Thyroid gland (tissue), 4 donors: ENCODE measurements at regions not wholly inside any gene's neighbourhood (a gene's known extent, or its start where the extent isn't known, plus 50 kb on each side); places are given as distances from the start of the nearest gene placed in this dataset.

Experiments used
- DNase-seq, 2 donors: peaks; one replicate each; pipeline ENCODE4 v3.0.0-alpha.2; 2019
- H3K27ac ChIP-seq, 3 donors: fragments of 200-600 bp; sonication (generic); 1 replicate in 2 of 3; 2 replicates in 1 of 3; pipeline ENCODE4 v1.5.1; 2016 to 2019; ENCODE audit warnings: mild to moderate bottlenecking in 1 of 3, moderate library complexity in 1 of 3
- H3K27me3 ChIP-seq: fragments of 200-600 bp; sonication (generic); one replicate; pipeline ENCODE4 v1.5.1; 2019
- H3K36me3 ChIP-seq, 2 donors: fragments of 200-600 bp; sonication (generic); one replicate each; pipeline ENCODE4 v1.5.1; 2016 to 2019
- H3K4me1 ChIP-seq, 2 donors: fragments of 200-600 bp; sonication (generic); one replicate each; pipeline ENCODE4 v1.5.1; 2017 to 2019
- H3K4me3 ChIP-seq, 3 donors: fragments of 200-600 bp; sonication (generic); replicated peaks in 1 of 3; 1 replicate in 2 of 3; 2 replicates in 1 of 3; pipeline ENCODE4 v1.5.1; 2016; ENCODE audit warnings: mild to moderate bottlenecking in 1 of 3
- H3K9me3 ChIP-seq: fragments of 200-600 bp; sonication (generic); one replicate; pipeline ENCODE4 v1.5.1; 2017
- POLR2A ChIP-seq, 2 donors: fragments of 450-650 bp; IDR thresholded peaks; one replicate each; pipeline ENCODE4 v1.6.1; 2017; ENCODE audit warnings: antibody characterized with exemption in 2 of 2, mild to moderate bottlenecking in 2 of 2, moderate library complexity in 1 of 2
- WGBS, 2 donors: methylation state at CpG; one replicate each; pipeline ENCODE4 v1.1.5; 2017; 5-methylcytosine and 5-hydroxymethylcytosine counted together
- intact Hi-C: fragments of 100-400 bp; cut with DNase I; formaldehyde crosslinking; loops from one replicate; pipeline ENCODE4 v1.15.1; 2023
- TF ChIP-seq, protein P1 (sequence below), 6 experiments: fragments of 200-600 bp in 3 of 6; fragments of 450-650 bp in 3 of 6; sonication (generic) in 3 of 6; IDR thresholded peaks; one replicate each; pipeline ENCODE4 v1.5.1; 2016 to 2019; ENCODE audit warnings: antibody characterized with exemption in 6 of 6, mild to moderate bottlenecking in 2 of 6, inconsistent platforms in 1 of 6, moderate library complexity in 1 of 6

DNA sequence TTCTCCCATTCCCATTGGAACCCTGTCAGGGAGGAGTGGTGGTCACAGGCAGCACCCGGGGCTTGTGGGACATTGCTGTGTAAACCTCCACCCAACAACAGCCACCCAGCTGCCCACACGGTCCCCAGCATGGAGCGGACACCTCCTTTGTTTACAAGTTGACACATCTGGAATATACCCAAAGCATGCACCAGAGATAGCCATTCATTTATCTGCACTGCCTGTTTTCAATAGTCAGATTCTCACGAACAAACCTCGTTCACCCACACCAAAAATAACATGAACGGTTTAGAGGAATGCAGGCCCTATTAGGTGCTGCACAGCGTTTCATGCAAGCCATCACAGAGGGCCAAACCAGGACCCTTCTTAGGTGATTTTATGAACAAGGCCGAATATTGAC lies 244.8 kb downstream of the FOXL1 start:
- no peak for DNase-seq
- Histone ChIP-seq H3K9me3 (no peaks in the 10 kb centered on the region), H3K4me1 (no peaks in the 10 kb centered on the region), H3K27ac (no peak overlapping the region), H3K4me3 (no peak overlapping the region), H3K36me3 (no peaks in the 10 kb centered on the region), H3K27me3 (no peaks in the 10 kb centered on the region)
- WGBS, 2 donors, result 50 to 61% methylated on average over 8 of the region's 8 CpGs
- no peak for TF ChIP-seq POLR2A (IDR thresholded peaks at IDR 0.05)
- TF ChIP-seq, protein P1, sequence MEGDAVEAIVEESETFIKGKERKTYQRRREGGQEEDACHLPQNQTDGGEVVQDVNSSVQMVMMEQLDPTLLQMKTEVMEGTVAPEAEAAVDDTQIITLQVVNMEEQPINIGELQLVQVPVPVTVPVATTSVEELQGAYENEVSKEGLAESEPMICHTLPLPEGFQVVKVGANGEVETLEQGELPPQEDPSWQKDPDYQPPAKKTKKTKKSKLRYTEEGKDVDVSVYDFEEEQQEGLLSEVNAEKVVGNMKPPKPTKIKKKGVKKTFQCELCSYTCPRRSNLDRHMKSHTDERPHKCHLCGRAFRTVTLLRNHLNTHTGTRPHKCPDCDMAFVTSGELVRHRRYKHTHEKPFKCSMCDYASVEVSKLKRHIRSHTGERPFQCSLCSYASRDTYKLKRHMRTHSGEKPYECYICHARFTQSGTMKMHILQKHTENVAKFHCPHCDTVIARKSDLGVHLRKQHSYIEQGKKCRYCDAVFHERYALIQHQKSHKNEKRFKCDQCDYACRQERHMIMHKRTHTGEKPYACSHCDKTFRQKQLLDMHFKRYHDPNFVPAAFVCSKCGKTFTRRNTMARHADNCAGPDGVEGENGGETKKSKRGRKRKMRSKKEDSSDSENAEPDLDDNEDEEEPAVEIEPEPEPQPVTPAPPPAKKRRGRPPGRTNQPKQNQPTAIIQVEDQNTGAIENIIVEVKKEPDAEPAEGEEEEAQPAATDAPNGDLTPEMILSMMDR (IDR thresholded peaks at IDR 0.05), result no peak
- intact Hi-C loops, result no loop called here

DNA sequence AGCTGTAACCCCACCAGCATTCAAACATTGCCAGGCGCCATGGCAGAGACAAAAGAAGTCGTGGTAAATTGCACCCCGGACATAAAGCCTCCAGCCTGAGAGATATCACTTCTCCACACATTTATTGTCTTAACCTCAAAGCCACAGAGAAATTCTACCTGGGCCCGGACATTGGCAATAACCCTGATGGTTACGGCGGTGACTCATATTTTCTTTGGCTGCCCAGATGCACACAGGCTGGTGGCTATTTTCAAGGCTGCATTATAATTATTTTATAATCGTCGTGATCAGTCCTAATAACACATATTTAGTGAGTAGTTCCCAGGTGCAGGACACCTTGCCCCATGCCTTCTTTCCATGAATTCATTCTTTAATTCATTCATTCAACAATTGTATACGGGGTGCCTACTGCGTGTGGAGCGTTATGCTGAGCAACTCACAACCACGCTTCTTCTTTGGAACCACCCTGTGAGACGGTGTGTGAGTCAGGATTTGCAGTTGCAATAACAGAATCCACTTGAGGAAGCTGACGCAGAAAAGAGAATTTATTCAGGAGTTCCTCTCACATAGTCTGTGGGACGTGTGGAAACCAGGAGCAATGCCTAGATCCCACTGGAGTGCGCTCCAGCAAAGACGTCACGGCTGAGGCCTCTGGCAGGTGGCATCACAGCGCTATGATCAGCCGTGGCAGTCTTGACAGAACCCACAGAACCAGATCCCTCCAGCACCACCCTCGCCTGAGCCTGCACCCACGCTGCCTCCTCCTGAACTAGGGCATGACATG lies 245.7 kb downstream of the FOXL1 start:
- DNase-seq, result no peak
- Histone ChIP-seq H3K27me3 (no peaks in the 10 kb centered on the region), H3K36me3 (no peaks in the 10 kb centered on the region), H3K4me1 (no peaks in the 10 kb centered on the region), H3K9me3 (no peaks in the 10 kb centered on the region), H3K27ac (no peak overlapping the region), H3K4me3 (no peak overlapping the region)
- WGBS, 2 donors, result 73% methylated on average over 22 of the region's 22 CpGs
- intact Hi-C loops, result no loop called here
- no peak for TF ChIP-seq POLR2A (IDR thresholded peaks at IDR 0.05)
- TF ChIP-seq, protein P1 (IDR thresholded peaks at IDR 0.05), result no peak

DNA sequence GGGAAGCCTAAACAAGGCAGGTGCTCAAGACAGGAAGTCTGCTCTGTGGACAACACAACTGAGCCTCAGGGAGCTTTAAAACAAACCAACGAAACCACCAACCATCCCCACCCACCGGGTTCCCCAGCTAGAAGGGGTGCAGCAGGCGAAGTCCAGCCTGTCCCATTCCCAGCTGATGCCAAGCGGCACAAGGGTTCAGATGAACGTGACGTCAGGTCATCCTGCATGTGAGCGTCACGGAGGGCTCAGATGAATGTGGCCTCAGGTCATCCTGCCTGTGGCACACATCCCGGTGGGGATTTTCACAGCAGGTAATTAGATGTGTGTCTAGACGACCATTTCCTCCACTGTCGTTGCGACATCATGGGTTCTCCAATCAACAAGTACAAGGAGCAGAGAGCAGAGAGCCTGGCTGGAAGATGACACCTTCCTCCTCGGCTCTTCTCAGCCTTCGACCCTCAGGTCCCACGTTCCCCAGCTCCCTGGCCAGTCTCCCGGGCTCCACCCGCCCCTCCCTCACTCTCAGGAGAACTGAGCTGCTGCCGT lies 246.5 kb downstream of the FOXL1 start:
- TF ChIP-seq, protein P1 (IDR thresholded peaks at IDR 0.05), result no peak
- TF ChIP-seq POLR2A (IDR thresholded peaks at IDR 0.05), result no peak
- no peak for DNase-seq
- Histone ChIP-seq H3K27ac (no peak overlapping the region), H3K27me3 (no peaks in the 10 kb centered on the region), H3K36me3 (no peaks in the 10 kb centered on the region), H3K9me3 (no peaks in the 10 kb centered on the region), H3K4me1 (no peaks in the 10 kb centered on the region), H3K4me3 (no peak overlapping the region)
- intact Hi-C loops, result no loop called here
- 50 to 54% methylated on average over 18 of the region's 18 CpGs for WGBS, 2 donors

DNA sequence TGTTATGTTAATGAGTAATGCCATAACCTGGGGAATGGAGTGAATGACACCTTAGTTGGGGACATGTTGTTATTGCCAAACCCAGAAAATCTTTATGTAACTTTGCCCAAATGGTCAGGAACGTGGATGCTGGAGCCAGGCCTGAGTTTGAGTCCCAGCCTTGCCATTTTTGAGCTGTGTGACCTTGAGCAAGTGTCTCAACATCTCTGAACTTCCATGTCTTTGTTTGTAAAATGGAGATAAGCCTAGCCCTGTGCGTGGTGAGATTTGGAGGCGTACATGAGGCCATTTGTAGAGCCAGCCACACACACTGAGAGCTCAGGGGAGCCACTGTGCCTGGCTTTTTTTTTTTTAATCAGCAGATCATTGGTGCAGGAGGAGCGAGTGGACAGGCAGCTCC lies 247.3 kb downstream of the FOXL1 start:
- TF ChIP-seq, protein P1 (IDR thresholded peaks at IDR 0.05), result no peak
- TF ChIP-seq POLR2A (IDR thresholded peaks at IDR 0.05), result no peak
- Histone ChIP-seq H3K36me3 (no peaks in the 10 kb centered on the region), H3K27ac (no peak overlapping the region), H3K4me3 (no peak overlapping the region), H3K9me3 (no peaks in the 10 kb centered on the region), H3K4me1 (no peaks in the 10 kb centered on the region), H3K27me3 (no peaks in the 10 kb centered on the region)
- 81 to 92% methylated on average over 4 of the region's 4 CpGs for WGBS, 2 donors
- DNase-seq, result no peak
- intact Hi-C loops, result no loop called here

DNA sequence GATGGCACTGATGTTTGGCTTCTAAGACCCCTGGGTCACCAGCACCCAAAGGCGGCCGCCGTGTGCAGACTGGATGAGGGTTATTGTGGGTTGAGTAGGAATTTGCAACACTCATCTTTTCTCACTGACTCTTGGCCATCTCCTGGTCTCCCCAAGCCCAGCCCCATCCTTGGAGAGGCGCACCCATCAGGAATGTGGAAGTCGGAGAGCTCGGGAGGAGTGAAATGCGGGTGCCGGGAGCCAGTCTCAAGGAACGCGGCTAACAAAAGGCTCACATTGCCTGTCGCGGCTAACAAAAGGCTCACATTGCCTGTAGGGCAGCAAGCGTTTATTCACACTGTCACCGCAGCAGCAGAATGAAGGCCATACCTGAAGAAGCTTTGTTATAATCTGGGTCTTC lies 248.6 kb downstream of the FOXL1 start:
- no peaks in the 10 kb centered on the region for H3K9me3 ChIP-seq
- intact Hi-C loops, result no loop called here
- H3K4me1 ChIP-seq, result no peaks in the 10 kb centered on the region
- DNase-seq, result no peak
- no peaks in the 10 kb centered on the region for H3K27me3 ChIP-seq
- no peak overlapping the region for H3K4me3 ChIP-seq
- TF ChIP-seq, protein P1 (IDR thresholded peaks at IDR 0.05), result no peak
- no peak for TF ChIP-seq POLR2A (IDR thresholded peaks at IDR 0.05)
- WGBS, 2 donors, result 42 to 43% methylated on average over 14 of the region's 14 CpGs
- no peak overlapping the region for H3K27ac ChIP-seq
- no peaks in the 10 kb centered on the region for H3K36me3 ChIP-seq
